A673 (cell line): ENCODE measurements at regions not wholly inside any gene's neighbourhood (a gene's known extent, or its start where the extent isn't known, plus 50 kb on each side); places are given as distances from the start of the nearest gene placed in this dataset.

Experiments used
- BruUV-seq: library from RNA; stranded (reverse); fragments of 400-500 nt; replicated peaks from 2 replicates; lab custom pipeline; 2021; lab: Mats Ljungman, UMichigan
- CTCF ChIA-PET: fragments of 300-600 bp; sonication (Branson Sonifier 250); formaldehyde crosslinking; loops from one replicate; lab custom pipeline; 2022; ENCODE audit warnings: antibody characterized with exemption; lab: Charles Lee
- POLR2A ChIA-PET: fragments of 300-600 bp; sonication (Branson Sonifier 250); formaldehyde crosslinking; loops from one replicate; lab custom pipeline; 2022; ENCODE audit warnings: antibody characterized with exemption; ENCODE audit not compliant: low non-redundant PET; lab: Charles Lee
- DNase-seq: peaks from one replicate; pipeline ENCODE4 v3.0.0-alpha.2; 2015; ENCODE audit warnings: low spot score
- H3K27ac ChIP-seq: fragments of 200-600 bp; sonication (generic); 2 replicates; pipeline ENCODE4 v1.5.1; 2016; ENCODE audit warnings: mixed run types, low read depth, mild to moderate bottlenecking, mixed read lengths, antibody characterized with exemption, low read length; ENCODE audit not compliant: poor library complexity, severe bottlenecking
- H3K27me3 ChIP-seq: fragments of 200-600 bp; sonication (generic); replicated peaks from 2 replicates; pipeline ENCODE4 v1.6.1; 2017; ENCODE audit warnings: mixed run types, low read depth, mild to moderate bottlenecking, mixed read lengths, antibody characterized with exemption, low read length; ENCODE audit not compliant: insufficient read depth, poor library complexity
- H3K36me3 ChIP-seq: fragments of 200-600 bp; sonication (generic); 2 replicates; pipeline ENCODE4 v1.6.1; 2016; ENCODE audit warnings: mixed run types, mild to moderate bottlenecking, mixed read lengths, antibody characterized with exemption, low read length; ENCODE audit not compliant: insufficient read depth, poor library complexity, severe bottlenecking
- H3K4me1 ChIP-seq: fragments of 200-600 bp; sonication (generic); 2 replicates; pipeline ENCODE4 v1.6.1; 2017; ENCODE audit warnings: mixed run types, mild to moderate bottlenecking, mixed read lengths, antibody characterized with exemption, low read length; ENCODE audit not compliant: insufficient read depth, poor library complexity, severe bottlenecking
- H3K4me3 ChIP-seq: fragments of 200-600 bp; sonication (generic); 2 replicates; pipeline ENCODE4 v1.5.1; 2016; ENCODE audit warnings: low read depth, mixed run types, mild to moderate bottlenecking, mixed read lengths, low read length; ENCODE audit not compliant: poor library complexity, severe bottlenecking
- H3K9me3 ChIP-seq: fragments of 200-600 bp; sonication (generic); 2 replicates; pipeline ENCODE4 v1.6.1; 2016; ENCODE audit warnings: mixed run types, low read depth, mild to moderate bottlenecking, mixed read lengths, antibody characterized with exemption, low read length; ENCODE audit not compliant: poor library complexity, severe bottlenecking
- EZH2 ChIP-seq: fragments of 200-600 bp; sonication (generic); IDR thresholded peaks from 2 replicates; pipeline ENCODE4 v1.6.1; 2017; ENCODE audit warnings: borderline replicate concordance, low read depth, mild to moderate bottlenecking, mixed read lengths, antibody characterized with exemption, low read length; ENCODE audit not compliant: poor library complexity, severe bottlenecking
- intact Hi-C: fragments of 100-400 bp; cut with micrococcal nuclease; formaldehyde crosslinking; loops from one replicate; pipeline ENCODE4 v1.10.0; 2022; ENCODE audit not compliant: unreplicated experiment
- TF ChIP-seq, protein P1 (sequence below): fragments of 300-800, 200-600 bp; sonication (generic); conservative IDR thresholded peaks from 2 replicates; pipeline ENCODE4 v1.5.1; 2017; ENCODE audit warnings: low read depth, mild to moderate bottlenecking, antibody characterized with exemption, low read length, moderate library complexity, mixed read lengths

DNA sequence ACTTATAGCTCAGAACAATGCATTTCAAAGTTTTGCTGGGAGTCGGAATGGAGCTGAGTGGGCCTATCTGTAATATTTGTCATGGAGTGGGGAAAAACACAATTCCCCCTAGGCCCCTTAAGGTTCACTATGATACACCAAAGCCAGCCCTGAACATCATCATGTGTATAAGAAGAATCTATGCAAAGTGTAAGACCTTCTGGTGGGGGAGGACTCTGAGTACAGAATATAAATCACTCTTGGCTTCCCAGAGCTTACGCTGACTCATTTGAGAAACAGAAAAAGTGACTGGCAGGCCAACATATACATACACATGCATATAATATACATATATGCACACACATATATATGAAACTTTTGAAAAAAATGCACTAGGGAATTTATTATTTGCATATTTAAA is 54.1 kb upstream of the UBR2 start:
- Histone ChIP-seq H3K4me1 (no peaks in the 10 kb centered on the region), H3K36me3 (no peaks in the 10 kb centered on the region), H3K4me3 (no peak overlapping the region), H3K27ac (no peak overlapping the region), H3K9me3 (no peaks in the 10 kb centered on the region), H3K27me3 (no peaks in the 10 kb centered on the region)
- intact Hi-C loops: no loop called here
- DNase-seq: no peak
- ChIA-PET POLR2A (no interaction called here), CTCF (no interaction called here)
- no TSS peak for BruUV-seq
- TF ChIP-seq, protein P1, sequence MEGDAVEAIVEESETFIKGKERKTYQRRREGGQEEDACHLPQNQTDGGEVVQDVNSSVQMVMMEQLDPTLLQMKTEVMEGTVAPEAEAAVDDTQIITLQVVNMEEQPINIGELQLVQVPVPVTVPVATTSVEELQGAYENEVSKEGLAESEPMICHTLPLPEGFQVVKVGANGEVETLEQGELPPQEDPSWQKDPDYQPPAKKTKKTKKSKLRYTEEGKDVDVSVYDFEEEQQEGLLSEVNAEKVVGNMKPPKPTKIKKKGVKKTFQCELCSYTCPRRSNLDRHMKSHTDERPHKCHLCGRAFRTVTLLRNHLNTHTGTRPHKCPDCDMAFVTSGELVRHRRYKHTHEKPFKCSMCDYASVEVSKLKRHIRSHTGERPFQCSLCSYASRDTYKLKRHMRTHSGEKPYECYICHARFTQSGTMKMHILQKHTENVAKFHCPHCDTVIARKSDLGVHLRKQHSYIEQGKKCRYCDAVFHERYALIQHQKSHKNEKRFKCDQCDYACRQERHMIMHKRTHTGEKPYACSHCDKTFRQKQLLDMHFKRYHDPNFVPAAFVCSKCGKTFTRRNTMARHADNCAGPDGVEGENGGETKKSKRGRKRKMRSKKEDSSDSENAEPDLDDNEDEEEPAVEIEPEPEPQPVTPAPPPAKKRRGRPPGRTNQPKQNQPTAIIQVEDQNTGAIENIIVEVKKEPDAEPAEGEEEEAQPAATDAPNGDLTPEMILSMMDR: no peak
- TF ChIP-seq EZH2: no peak

DNA sequence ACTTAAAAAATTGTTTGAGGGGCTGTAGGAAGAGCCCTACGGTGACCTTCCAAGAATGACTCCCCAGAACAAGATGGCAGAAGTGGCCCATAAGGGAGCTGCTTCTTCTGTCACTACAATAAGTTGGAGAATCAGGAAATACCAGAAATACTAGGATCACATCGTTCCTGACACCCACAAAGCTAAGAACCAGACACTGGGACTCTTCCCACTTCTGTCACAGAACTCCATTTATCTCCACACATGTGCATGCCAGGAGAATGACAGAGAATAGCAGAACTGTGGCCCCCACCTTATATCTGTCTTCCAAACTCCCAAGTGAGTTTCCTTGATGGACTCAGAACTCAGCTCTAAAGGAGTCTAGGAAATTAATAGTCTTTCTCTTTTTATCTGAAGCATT is 54.6 kb upstream of the UBR2 start:
- Histone ChIP-seq H3K4me3 (no peak overlapping the region), H3K4me1 (no peaks in the 10 kb centered on the region), H3K27me3 (no peaks in the 10 kb centered on the region), H3K9me3 (no peaks in the 10 kb centered on the region), H3K36me3 (no peaks in the 10 kb centered on the region), H3K27ac (no peak overlapping the region)
- CTCF ChIA-PET: interaction anchor here (0.7 kb wide), 1 partner anchor 38 kb away, joined by 7 read pairs; no protein-coding TSS in a partner anchor
- POLR2A ChIA-PET: no interaction called here
- intact Hi-C loops: no loop called here
- DNase-seq: no peak
- no TSS peak for BruUV-seq
- TF ChIP-seq, protein P1: no peak
- TF ChIP-seq EZH2: no peak

DNA sequence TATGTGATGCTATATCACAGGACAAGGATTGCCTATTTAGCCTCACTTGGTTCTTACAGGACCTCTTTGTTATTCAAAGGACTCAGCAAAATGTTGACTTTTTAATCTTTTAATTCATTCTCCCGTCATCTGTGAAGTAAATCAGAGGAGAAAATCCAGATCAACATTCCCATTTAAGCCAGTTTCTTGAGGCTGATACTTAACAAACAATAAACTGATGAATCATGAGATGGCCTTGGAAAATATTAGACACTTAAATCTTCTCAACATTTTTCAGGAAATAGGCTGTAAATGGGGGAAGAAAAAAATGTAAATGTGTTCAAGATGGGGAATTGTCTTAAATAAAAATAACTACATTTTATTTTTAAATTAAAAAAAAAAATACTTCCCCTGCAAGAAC is 55.9 kb upstream of the UBR2 start:
- no TSS peak for BruUV-seq
- H3K36me3 ChIP-seq: no peaks in the 10 kb centered on the region
- H3K27me3 ChIP-seq: no peaks in the 10 kb centered on the region
- H3K27ac ChIP-seq: no peak overlapping the region
- no peaks in the 10 kb centered on the region for H3K9me3 ChIP-seq
- no peak for TF ChIP-seq EZH2
- TF ChIP-seq, protein P1: no peak
- no peak for DNase-seq
- intact Hi-C loops: no loop called here
- POLR2A ChIA-PET: no interaction called here
- H3K4me3 ChIP-seq: no peak overlapping the region
- CTCF ChIA-PET: no interaction called here
- no peaks in the 10 kb centered on the region for H3K4me1 ChIP-seq
